Brain microvascular endothelial cell (primary cell): ENCODE measurements at regions not wholly inside any gene's neighbourhood (a gene's known extent, or its start where the extent isn't known, plus 50 kb on each side); places are given as distances from the start of the nearest gene placed in this dataset.
"Not testable (repeated sequence)": the region's sequence is repeated elsewhere in the genome, so short reads cannot be mapped to it uniquely, and the experiment has no call there.

Source experiments
- DNase-seq: peaks from one replicate; pipeline ENCODE4 v3.0.0-alpha.2; 2020
- H3K27ac ChIP-seq: fragments of 250-450 bp; sonication (Bioruptor Pico); 2 replicates; pipeline ENCODE4 v1.5.1; 2020; ENCODE audit warnings: mild to moderate bottlenecking, moderate library complexity
- H3K27me3 ChIP-seq: fragments of 250-450 bp; sonication (Bioruptor Pico); replicated peaks from 2 replicates; pipeline ENCODE4 v1.5.1; 2020; ENCODE audit warnings: mild to moderate bottlenecking
- H3K36me3 ChIP-seq: fragments of 250-450 bp; sonication (Bioruptor Pico); replicated peaks from 2 replicates; pipeline ENCODE4 v1.5.1; 2020; ENCODE audit warnings: mild to moderate bottlenecking
- H3K4me3 ChIP-seq: 2 replicates; pipeline ENCODE4 v1.5.1; 2011; ENCODE audit warnings: low read depth, mild to moderate bottlenecking, control low read depth, low read length, moderate library complexity
- in situ Hi-C: cut with HindIII; loops from 2 replicates; pipeline ENCODE4 v1.10.0; 2017; ENCODE audit warnings: low sequenced_read_pairs, low pct_ligation_motif_present
- TF ChIP-seq, protein P1 (sequence below): IDR thresholded peaks from 2 replicates; pipeline ENCODE4 v1.5.1; 2011; ENCODE audit warnings: low read depth, mild to moderate bottlenecking, moderate library complexity, low read length, control low read depth, inconsistent platforms; ENCODE audit errors: missing control alignments

- Histone ChIP-seq H3K27me3 (no peaks in the 10 kb centered on the region), H3K27ac (no peak overlapping the region), H3K4me3 (no peak overlapping the region), H3K36me3 (no peaks in the 10 kb centered on the region)
- in situ Hi-C loops = no loop called here
- TF ChIP-seq, protein P1, sequence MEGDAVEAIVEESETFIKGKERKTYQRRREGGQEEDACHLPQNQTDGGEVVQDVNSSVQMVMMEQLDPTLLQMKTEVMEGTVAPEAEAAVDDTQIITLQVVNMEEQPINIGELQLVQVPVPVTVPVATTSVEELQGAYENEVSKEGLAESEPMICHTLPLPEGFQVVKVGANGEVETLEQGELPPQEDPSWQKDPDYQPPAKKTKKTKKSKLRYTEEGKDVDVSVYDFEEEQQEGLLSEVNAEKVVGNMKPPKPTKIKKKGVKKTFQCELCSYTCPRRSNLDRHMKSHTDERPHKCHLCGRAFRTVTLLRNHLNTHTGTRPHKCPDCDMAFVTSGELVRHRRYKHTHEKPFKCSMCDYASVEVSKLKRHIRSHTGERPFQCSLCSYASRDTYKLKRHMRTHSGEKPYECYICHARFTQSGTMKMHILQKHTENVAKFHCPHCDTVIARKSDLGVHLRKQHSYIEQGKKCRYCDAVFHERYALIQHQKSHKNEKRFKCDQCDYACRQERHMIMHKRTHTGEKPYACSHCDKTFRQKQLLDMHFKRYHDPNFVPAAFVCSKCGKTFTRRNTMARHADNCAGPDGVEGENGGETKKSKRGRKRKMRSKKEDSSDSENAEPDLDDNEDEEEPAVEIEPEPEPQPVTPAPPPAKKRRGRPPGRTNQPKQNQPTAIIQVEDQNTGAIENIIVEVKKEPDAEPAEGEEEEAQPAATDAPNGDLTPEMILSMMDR = no peak
- DNase-seq = no peak
Observed at GRCh38 chr4:138344054-138344453, 101.9 kb upstream of the SLC7A11 start.

DNA sequence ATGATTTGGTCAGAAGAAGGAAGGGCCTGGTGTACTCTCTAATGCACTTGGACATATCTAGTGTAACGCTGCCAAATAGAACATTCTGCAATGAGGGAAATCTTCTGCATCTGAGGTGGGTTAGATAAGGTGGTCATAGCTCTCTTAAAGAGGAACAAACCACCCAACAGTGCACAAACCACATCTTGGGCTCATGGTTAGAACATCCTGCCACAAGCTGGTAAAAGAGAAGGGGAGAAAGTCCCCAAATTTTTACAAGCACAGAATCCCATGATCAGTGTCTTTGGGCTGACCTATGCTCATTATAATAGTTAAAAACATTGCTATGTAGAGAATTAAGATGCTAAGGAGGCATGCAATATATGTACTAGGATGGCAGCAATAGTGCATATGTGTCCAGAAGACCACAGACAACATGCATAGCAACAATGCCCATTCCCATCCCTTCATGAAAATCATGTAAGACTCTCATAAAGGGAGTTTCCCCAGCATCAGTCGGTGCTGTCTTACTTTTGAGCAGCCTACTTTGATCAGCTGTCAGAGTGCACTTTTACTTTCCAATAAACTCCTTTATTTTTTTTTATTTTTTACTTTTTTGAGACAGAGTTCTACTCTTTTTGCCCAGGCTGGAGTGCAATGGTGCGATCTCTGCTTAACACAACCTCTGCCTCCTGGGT is 99.7 kb upstream of the SLC7A11 start:
- TF ChIP-seq, protein P1 = no peak
- no peak for DNase-seq
- in situ Hi-C loops = no loop called here

GRCh38 chr4:138338840-138339239 is 96.7 kb upstream of the SLC7A11 start:
- no peak for DNase-seq
- H3K4me3 ChIP-seq = no peak overlapping the region
- in situ Hi-C loops = no loop called here
- H3K36me3 ChIP-seq = no peaks in the 10 kb centered on the region
- no peaks in the 10 kb centered on the region for H3K27me3 ChIP-seq
- TF ChIP-seq, protein P1 = no peak
- H3K27ac ChIP-seq = no peak overlapping the region

More for the DNA sequence above, 99.7 kb upstream of the SLC7A11 start:
- Histone ChIP-seq H3K27ac (no peak overlapping the region), H3K4me3 (no peak overlapping the region), H3K27me3 (no peaks in the 10 kb centered on the region), H3K36me3 (no peaks in the 10 kb centered on the region)

DNA sequence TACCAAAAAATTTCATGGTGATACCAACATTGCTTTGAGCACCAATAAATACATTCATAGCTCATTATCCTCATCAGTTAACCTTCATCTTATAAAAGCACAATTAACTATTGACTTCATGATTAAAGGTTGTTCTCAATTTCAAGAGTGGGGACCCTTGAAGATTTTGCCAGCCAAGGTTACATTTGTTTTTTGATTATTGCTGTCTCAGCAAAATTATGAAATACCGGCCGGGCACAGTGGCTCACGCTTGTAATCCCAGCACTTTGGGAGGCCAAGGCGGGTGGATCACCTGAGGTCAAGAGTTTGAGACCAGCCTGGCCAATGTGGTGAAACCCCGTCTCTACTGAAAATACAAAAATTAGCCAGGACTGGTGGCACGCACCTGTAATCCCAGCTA is 96.1 kb upstream of the SLC7A11 start:
- H3K27ac ChIP-seq, H3K36me3 ChIP-seq, H3K27me3 ChIP-seq, DNase-seq, in situ Hi-C loops, H3K4me3 ChIP-seq: not testable (repeated sequence)

GRCh38 chr4:138334346-138335016 is 92.3 kb upstream of the SLC7A11 start:
- Histone ChIP-seq H3K4me3 (no peak overlapping the region), H3K27me3 (no peaks in the 10 kb centered on the region), H3K27ac (no peak overlapping the region), H3K36me3 (no peaks in the 10 kb centered on the region)
- DNase-seq = no peak
- TF ChIP-seq, protein P1 = no peak
- in situ Hi-C loops = no loop called here

DNA sequence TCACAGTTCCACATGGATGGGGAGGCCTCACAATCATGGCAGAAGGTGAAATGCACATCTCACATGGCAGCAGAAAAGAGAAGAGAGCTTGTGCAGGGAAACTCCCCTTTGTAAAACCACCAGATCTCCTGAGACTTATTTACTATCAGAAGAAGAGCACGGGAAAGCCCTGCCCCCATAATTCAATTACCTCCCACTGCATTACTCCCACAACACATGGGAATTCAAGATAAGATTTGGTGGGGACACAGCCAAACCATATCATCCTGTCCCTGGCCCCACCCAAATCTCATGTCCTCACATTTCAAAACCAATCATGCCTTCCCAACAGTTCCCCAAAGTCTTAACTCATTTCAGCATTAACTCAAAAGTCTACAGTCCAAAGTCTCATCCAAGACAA is 90.3 kb upstream of the SLC7A11 start:
- DNase-seq, H3K4me3 ChIP-seq, H3K27me3 ChIP-seq, in situ Hi-C loops, H3K27ac ChIP-seq, H3K36me3 ChIP-seq: not testable (repeated sequence)

DNA sequence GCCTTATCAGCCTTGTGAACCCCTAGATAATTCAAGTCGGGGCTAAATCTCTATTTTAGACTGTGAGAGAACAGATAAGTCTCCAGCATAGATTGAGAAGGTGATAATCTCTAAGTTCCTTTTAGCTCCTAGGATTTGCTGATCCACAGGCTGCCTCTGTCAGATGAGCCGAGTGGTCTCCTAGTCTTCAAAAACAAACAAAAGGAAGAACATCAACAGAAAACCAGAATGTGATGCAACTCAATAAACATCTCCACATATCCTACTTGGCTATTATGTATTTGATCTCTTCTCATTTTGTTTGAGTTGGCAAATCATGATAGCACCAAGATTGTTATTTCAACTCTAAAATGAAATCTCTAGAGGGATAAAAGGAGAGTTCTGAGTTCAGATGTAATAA is 88.4 kb upstream of the SLC7A11 start:
- in situ Hi-C loops = no loop called here
- H3K27ac ChIP-seq = no peak overlapping the region
- no peaks in the 10 kb centered on the region for H3K36me3 ChIP-seq
- no peak for DNase-seq
- no peaks in the 10 kb centered on the region for H3K27me3 ChIP-seq
- no peak overlapping the region for H3K4me3 ChIP-seq
- TF ChIP-seq, protein P1 = no peak
